Liver (tissue), 3 donors: ENCODE measurements at regions not wholly inside any gene's neighbourhood (a gene's known extent, or its start where the extent isn't known, plus 50 kb on each side); places are given as distances from the start of the nearest gene placed in this dataset.

Experiments used
- ATF3 ChIP-seq: IDR thresholded peaks from 2 replicates; pipeline ENCODE4 v1.6.1; 2016; ENCODE audit warnings: antibody characterized with exemption
- CTCF ChIP-seq: fragments of 150-350 bp; IDR thresholded peaks from 2 replicates; pipeline ENCODE4 v1.5.1; 2017; ENCODE audit warnings: improper control_type of control experiment, low read depth, low read length; ENCODE audit not compliant: missing input control
- EGR1 ChIP-seq, 2 donors: IDR thresholded peaks; 2 replicates each; pipeline ENCODE4 v1.6.1; 2016 to 2018; ENCODE audit warnings: antibody characterized with exemption in 2 of 2, low read depth in 2 of 2
- GABPA ChIP-seq, 2 donors: IDR thresholded peaks in 1 of 2; conservative IDR thresholded peaks in 1 of 2; 2 replicates each; pipeline ENCODE4 v1.6.1; 2016; ENCODE audit warnings: antibody characterized with exemption in 2 of 2, mild to moderate bottlenecking in 1 of 2, moderate library complexity in 1 of 2
- HNF4A ChIP-seq, 2 donors: conservative IDR thresholded peaks; 2 replicates each; pipeline ENCODE4 v1.6.1; 2016; ENCODE audit warnings: antibody characterized with exemption in 2 of 2, mild to moderate bottlenecking in 2 of 2
- JUND ChIP-seq, 2 donors: IDR thresholded peaks; 2 replicates each; pipeline ENCODE4 v1.6.1; 2016; ENCODE audit warnings: antibody characterized with exemption in 2 of 2
- MAX ChIP-seq: IDR thresholded peaks from 2 replicates; pipeline ENCODE4 v1.6.1; 2016; ENCODE audit warnings: antibody characterized with exemption
- RAD21 ChIP-seq, 2 donors: IDR thresholded peaks; 2 replicates each; pipeline ENCODE4 v1.6.1; 2016; ENCODE audit warnings: antibody characterized with exemption in 2 of 2, mild to moderate bottlenecking in 2 of 2
- REST ChIP-seq: IDR thresholded peaks from 2 replicates; pipeline ENCODE4 v1.6.1; 2016; ENCODE audit warnings: antibody characterized with exemption, mild to moderate bottlenecking
- RXRA ChIP-seq, 2 donors: IDR thresholded peaks; 2 replicates each; pipeline ENCODE4 v1.6.1; 2017 to 2018; ENCODE audit warnings: antibody characterized with exemption in 2 of 2, mild to moderate bottlenecking in 1 of 2
- SP1 ChIP-seq: IDR thresholded peaks from 2 replicates; pipeline ENCODE4 v1.6.1; 2018; ENCODE audit warnings: antibody characterized with exemption, mild to moderate bottlenecking
- TAF1 ChIP-seq: conservative IDR thresholded peaks from 2 replicates; pipeline ENCODE4 v1.6.1; 2016; ENCODE audit warnings: antibody characterized with exemption, mild to moderate bottlenecking
- ZBTB33 ChIP-seq: IDR thresholded peaks from 2 replicates; pipeline ENCODE4 v1.6.1; 2016; ENCODE audit warnings: antibody characterized with exemption
- donor health status: healthy.
- donor health status: healthy.

- TF ChIP-seq CTCF, result no peak
- TF ChIP-seq MAX, result no peak
- TF ChIP-seq ZBTB33, result no peak
- no peak for TF ChIP-seq RAD21 (IDR thresholded peaks at IDR 0.05)
- no peak for TF ChIP-seq TAF1
- no peak for TF ChIP-seq SP1
- TF ChIP-seq REST, result no peak
- TF ChIP-seq ATF3, result no peak
- TF ChIP-seq RXRA (IDR thresholded peaks at IDR 0.05), result no peak
- no peak for TF ChIP-seq EGR1 (IDR thresholded peaks at IDR 0.05; ENCODE audit: low read depth in 2 of 2)
- TF ChIP-seq GABPA (IDR thresholded peaks at IDR 0.05 in 1 of 2, conservative IDR thresholded peaks at IDR 0.05 in 1 of 2), result no peak
- no peak for TF ChIP-seq HNF4A (conservative IDR thresholded peaks at IDR 0.05)
- TF ChIP-seq JUND (IDR thresholded peaks at IDR 0.05), result no peak
Observed at GRCh38 chr3:72692990-72693389, 155.3 kb downstream of the SHQ1 start.
